ENCODE measurements at regions not wholly inside any gene's neighbourhood (a gene's known extent, or its start where the extent isn't known, plus 50 kb on each side); places are given as distances from the start of the nearest gene placed in this dataset.

DNA sequence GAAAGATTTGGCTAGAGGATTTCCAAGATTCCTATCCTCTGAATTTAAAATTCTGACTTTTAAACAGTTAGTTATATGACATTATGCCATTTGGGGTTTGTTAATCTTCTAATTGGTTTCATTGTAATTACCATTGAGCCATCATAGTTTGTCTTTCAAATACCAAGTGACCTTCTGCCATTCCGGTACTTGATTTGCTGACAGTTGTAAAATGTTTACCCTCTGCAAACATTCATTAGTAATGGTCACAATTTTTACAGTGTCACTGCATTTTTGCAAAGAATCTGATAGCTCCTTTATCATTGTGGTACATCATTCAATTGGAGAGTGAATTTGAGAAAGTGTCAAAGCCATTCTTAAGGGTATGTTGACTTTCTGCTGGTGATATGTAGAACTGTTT, 645.0 kb upstream of the TBL1XR1 start:
- Histone ChIP-seq H3K4me3 (ENCODE audit: low read length) (no peak overlapping the region), H3K9me3 (ENCODE audit: control insufficient read depth in 1 of 2, insufficient read depth in 1 of 2, low read length in 2 of 2) (no peaks in the 10 kb centered on the region), H3K4me1 (ENCODE audit: insufficient read depth, low read length) (no peaks in the 10 kb centered on the region), H3K27me3 (ENCODE audit: control insufficient read depth in 1 of 2, insufficient read depth in 2 of 2, low read length in 2 of 2) (no peaks in the 10 kb centered on the region), H3K36me3 (ENCODE audit: insufficient read depth, low read length) (no peaks in the 10 kb centered on the region), H3K27ac (ENCODE audit: low read depth in 1 of 2, low read length in 2 of 2) (no peak overlapping the region)
- no peak for ATAC-seq (ENCODE audit: poor library complexity)
- TF ChIP-seq, protein P1, sequence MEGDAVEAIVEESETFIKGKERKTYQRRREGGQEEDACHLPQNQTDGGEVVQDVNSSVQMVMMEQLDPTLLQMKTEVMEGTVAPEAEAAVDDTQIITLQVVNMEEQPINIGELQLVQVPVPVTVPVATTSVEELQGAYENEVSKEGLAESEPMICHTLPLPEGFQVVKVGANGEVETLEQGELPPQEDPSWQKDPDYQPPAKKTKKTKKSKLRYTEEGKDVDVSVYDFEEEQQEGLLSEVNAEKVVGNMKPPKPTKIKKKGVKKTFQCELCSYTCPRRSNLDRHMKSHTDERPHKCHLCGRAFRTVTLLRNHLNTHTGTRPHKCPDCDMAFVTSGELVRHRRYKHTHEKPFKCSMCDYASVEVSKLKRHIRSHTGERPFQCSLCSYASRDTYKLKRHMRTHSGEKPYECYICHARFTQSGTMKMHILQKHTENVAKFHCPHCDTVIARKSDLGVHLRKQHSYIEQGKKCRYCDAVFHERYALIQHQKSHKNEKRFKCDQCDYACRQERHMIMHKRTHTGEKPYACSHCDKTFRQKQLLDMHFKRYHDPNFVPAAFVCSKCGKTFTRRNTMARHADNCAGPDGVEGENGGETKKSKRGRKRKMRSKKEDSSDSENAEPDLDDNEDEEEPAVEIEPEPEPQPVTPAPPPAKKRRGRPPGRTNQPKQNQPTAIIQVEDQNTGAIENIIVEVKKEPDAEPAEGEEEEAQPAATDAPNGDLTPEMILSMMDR (IDR thresholded peaks at IDR 0.05), result no peak
- intact Hi-C loops (cut with DNase I, micrococcal nuclease), result no loop called here
- no peaks in the 10 kb centered on the region for H3K9me3 Mint-ChIP-seq
- no peaks in the 10 kb centered on the region for H3K27me3 Mint-ChIP-seq
- POLR2A ChIA-PET, result no interaction called here
- no peaks in the 10 kb centered on the region for H3K4me1 Mint-ChIP-seq (ENCODE audit: low read depth)
- no peaks in the 10 kb centered on the region for H3K36me3 Mint-ChIP-seq (ENCODE audit: low read depth)
- H3K4me3 Mint-ChIP-seq, result no peak overlapping the region
- CTCF ChIA-PET, result interaction anchor here (0.5 kb wide), 1 partner anchor 1184 kb away, joined by 3 read pairs; no protein-coding TSS in a partner anchor
- H3K27ac Mint-ChIP-seq, result no peak overlapping the region
- DNase-seq, result no peak

DNA sequence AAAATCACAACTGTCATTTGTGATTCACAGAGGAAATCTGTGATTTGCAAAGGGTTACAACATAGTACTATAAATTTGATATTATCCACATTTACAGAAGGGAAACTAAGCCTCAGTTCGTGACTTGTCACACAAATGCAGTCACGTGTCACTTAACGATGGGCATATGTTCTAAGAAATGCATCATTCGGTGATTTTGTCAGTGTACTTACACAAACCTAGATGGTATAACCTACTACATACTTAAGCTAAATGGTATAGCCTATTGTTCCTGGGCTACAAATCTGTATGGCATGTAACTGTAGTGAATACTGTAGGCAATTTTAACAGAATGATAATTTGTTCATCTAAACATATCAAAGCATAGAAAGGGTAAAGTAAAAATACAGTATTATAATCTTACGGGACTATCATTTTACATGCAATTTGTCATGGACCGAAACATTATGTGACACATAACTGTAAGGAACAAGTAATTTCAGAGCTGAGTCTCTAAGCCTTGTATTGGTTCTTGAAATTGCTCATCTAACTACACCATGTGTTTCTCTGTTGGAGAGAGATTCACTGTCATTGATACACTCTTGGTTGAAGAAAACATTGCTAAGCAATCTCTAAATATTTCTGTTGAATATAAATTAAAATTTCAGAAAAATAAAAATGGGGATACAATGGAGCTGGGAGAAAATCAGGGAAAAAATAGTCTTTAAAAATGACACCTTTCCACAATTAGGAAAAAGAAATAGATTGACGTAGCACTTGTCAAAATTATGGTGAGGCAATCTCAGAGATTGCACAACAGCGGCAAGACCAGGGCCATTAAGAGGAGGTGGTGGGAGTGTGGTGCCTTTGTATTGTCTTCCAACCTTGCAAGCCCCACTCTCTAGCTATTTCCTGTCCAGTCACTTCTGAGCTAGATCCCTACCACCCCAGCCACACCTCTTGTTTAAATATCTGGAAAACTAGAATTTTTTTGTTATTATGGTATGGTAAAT, 645.8 kb upstream of the TBL1XR1 start:
- DNase-seq, result no peak
- H3K27me3 ChIP-seq (ENCODE audit: control insufficient read depth in 1 of 2, insufficient read depth in 2 of 2, low read length in 2 of 2), result no peaks in the 10 kb centered on the region
- TF ChIP-seq, protein P1 (IDR thresholded peaks at IDR 0.05), result no peak
- no peaks in the 10 kb centered on the region for H3K4me1 ChIP-seq (ENCODE audit: insufficient read depth, low read length)
- no peaks in the 10 kb centered on the region for H3K9me3 Mint-ChIP-seq
- intact Hi-C loops (cut with DNase I, micrococcal nuclease), result no loop called here
- no peaks in the 10 kb centered on the region for H3K36me3 ChIP-seq (ENCODE audit: insufficient read depth, low read length)
- no peak overlapping the region for H3K4me3 Mint-ChIP-seq
- ChIA-PET POLR2A (interaction anchor here (0.6 to 1.6 kb wide), 2 partner anchors 10 to 37 kb away, joined by 3 read pairs; no protein-coding TSS in a partner anchor), CTCF (no interaction called here)
- ATAC-seq (ENCODE audit: poor library complexity), result no peak
- H3K9me3 ChIP-seq (ENCODE audit: control insufficient read depth in 1 of 2, insufficient read depth in 1 of 2, low read length in 2 of 2), result no peaks in the 10 kb centered on the region
- no peak overlapping the region for H3K4me3 ChIP-seq (ENCODE audit: low read length)
- no peaks in the 10 kb centered on the region for H3K36me3 Mint-ChIP-seq (ENCODE audit: low read depth)
- H3K27me3 Mint-ChIP-seq, result no peaks in the 10 kb centered on the region
- no peak overlapping the region for H3K27ac Mint-ChIP-seq
- no peak overlapping the region for H3K27ac ChIP-seq (ENCODE audit: low read depth in 1 of 2, low read length in 2 of 2)
- H3K4me1 Mint-ChIP-seq (ENCODE audit: low read depth), result no peaks in the 10 kb centered on the region

DNA sequence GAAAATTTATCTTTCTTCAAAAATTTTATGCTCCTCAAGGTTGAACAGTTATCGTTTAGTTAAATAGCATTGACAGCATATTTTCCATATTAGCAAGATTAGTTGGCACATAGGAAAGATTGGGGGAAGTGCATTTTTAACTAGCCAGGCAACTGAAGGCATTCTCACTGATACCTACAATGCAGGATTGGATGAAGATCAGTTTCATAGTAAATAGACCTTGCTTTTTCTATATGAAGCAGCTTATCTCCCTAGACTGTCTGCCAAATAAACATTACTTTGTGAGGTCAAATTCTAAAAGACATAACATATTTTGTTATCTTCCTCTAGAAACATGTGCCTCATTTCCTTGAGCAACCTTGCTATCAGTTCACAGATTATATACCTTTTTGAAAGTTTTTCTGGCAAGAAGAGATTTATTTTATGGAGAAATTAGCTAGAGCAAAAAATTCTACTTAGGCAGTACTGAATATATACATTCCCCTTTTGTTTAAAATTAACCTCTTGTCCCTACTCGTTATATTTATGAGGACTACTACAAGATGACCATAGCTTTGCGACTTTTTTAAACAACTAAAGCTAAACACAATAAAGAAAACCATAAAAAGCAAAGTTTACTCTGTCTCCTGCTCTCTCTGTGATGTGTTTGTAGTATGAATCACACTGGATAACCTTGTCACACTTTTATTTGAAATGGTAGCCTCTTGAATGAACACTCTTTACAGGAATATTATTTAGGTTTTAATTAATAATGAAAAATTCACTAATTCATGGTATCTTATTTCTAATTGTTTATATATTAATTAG, 654.9 kb upstream of the TBL1XR1 start:
- ATAC-seq (ENCODE audit: poor library complexity), result no peak
- H3K4me3 Mint-ChIP-seq, result no peak overlapping the region
- POLR2A ChIA-PET, result no interaction called here

More for the DNA sequence above, 654.9 kb upstream of the TBL1XR1 start:
- H3K9me3 Mint-ChIP-seq, result no peaks in the 10 kb centered on the region
- no peak for DNase-seq
- H3K4me1 Mint-ChIP-seq (ENCODE audit: low read depth), result no peaks in the 10 kb centered on the region
- H3K9me3 ChIP-seq (ENCODE audit: control insufficient read depth in 1 of 2, insufficient read depth in 1 of 2, low read length in 2 of 2), result no peaks in the 10 kb centered on the region
- TF ChIP-seq, protein P1 (IDR thresholded peaks at IDR 0.05), result no peak
- H3K27me3 Mint-ChIP-seq, result no peaks in the 10 kb centered on the region
- H3K36me3 Mint-ChIP-seq (ENCODE audit: low read depth), result no peaks in the 10 kb centered on the region
- no peaks in the 10 kb centered on the region for H3K36me3 ChIP-seq (ENCODE audit: insufficient read depth, low read length)
- intact Hi-C loops (cut with DNase I, micrococcal nuclease), result no loop called here
- H3K27ac ChIP-seq (ENCODE audit: low read depth in 1 of 2, low read length in 2 of 2), result no peak overlapping the region
- H3K4me1 ChIP-seq (ENCODE audit: insufficient read depth, low read length), result no peaks in the 10 kb centered on the region
- H3K27ac Mint-ChIP-seq, result no peak overlapping the region
- CTCF ChIA-PET, result no interaction called here
- no peak overlapping the region for H3K4me3 ChIP-seq (ENCODE audit: low read length)
- no peaks in the 10 kb centered on the region for H3K27me3 ChIP-seq (ENCODE audit: control insufficient read depth in 1 of 2, insufficient read depth in 2 of 2, low read length in 2 of 2)
